ENCODE measurements at regions not wholly inside any gene's neighbourhood (a gene's known extent, or its start where the extent isn't known, plus 50 kb on each side); places are given as distances from the start of the nearest gene placed in this dataset.

DNA sequence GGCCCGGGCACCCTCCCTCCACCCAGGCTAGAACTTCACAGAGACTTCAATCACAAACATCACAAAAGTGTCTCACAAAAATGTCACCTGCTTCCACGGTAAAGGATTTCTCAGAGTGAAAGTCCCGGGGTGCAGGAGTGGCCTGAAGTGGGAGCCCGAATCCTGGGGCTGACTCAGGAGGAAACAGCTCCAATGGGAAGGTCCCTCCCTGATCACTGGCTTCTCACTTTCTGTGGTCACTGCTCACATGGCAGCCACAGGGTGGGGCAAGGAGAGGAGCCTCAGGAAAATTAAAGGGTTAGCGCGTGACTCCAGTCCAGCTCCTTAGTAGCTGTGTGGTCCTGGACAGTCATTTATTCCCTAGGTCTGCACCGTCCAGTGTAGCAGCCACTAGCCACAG is 564.5 kb upstream of the B3GAT1 start:
- Histone ChIP-seq H3K36me3 (no peaks in the 10 kb centered on the region), H3K4me3 (no peak overlapping the region), H3K9me3 (ENCODE audit: low read depth) (no peaks in the 10 kb centered on the region), H3K27ac (no peak overlapping the region), H3K4me1 (peaks cover 3% of the 10 kb centered on the region), H3K79me2 (ENCODE audit: low read depth) (no peaks in the 10 kb centered on the region), H3K27me3 (no peaks in the 10 kb centered on the region), H2AFZ (replicated peaks) (no peak overlapping the region), H3K4me2 (no peak overlapping the region), H3K9ac (no peak overlapping the region), H3F3A (ENCODE audit: low read depth) (no peaks in the 10 kb centered on the region), H4K20me1 (ENCODE audit: low read depth) (no peaks in the 10 kb centered on the region)
- H3K4me1 Mint-ChIP-seq, result peaks cover 16% of the 10 kb centered on the region
- DNase-seq (ENCODE audit: low spot score), result no peak
- no peak overlapping the region for H3K27ac Mint-ChIP-seq
- H3K36me3 Mint-ChIP-seq, result no peaks in the 10 kb centered on the region
- no peak for TF ChIP-seq EZH2 (IDR thresholded peaks at IDR 0.05)
- TF ChIP-seq, protein P1, sequence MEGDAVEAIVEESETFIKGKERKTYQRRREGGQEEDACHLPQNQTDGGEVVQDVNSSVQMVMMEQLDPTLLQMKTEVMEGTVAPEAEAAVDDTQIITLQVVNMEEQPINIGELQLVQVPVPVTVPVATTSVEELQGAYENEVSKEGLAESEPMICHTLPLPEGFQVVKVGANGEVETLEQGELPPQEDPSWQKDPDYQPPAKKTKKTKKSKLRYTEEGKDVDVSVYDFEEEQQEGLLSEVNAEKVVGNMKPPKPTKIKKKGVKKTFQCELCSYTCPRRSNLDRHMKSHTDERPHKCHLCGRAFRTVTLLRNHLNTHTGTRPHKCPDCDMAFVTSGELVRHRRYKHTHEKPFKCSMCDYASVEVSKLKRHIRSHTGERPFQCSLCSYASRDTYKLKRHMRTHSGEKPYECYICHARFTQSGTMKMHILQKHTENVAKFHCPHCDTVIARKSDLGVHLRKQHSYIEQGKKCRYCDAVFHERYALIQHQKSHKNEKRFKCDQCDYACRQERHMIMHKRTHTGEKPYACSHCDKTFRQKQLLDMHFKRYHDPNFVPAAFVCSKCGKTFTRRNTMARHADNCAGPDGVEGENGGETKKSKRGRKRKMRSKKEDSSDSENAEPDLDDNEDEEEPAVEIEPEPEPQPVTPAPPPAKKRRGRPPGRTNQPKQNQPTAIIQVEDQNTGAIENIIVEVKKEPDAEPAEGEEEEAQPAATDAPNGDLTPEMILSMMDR (IDR thresholded peaks at IDR 0.05), result no peak
- no peak for TF ChIP-seq EZH2phosphoT487 (IDR thresholded peaks at IDR 0.05)
- no peak overlapping the region for H3K4me3 Mint-ChIP-seq
- no peaks in the 10 kb centered on the region for H3K9me3 Mint-ChIP-seq
- peaks cover 11% of the 10 kb centered on the region for H3K27me3 Mint-ChIP-seq (ENCODE audit: insufficient read depth, low read depth)

DNA sequence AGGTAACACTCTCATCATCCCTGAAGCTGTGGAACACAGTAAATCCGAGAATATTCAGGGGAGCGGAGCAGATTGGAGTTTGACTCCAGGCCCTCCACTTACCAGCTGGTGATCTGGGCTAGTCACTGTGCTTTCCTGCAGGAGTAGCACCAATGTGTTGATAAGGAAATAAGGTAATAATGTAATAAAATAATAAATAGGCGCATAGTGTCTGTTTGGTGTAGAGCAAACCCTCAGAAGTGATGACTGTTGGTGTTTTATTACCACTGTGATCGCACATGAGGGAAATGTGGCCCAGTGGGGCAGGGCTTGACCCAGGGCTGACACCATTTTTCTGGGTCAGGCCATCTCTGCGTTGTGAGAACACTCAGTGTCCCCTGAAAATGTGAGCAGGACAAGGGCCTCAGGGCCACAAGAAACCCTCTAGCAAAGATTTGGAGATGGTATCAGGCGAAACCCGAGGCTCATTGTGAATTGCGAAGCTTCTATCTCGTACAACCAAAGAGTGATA is 563.9 kb upstream of the B3GAT1 start:
- H3K79me2 ChIP-seq (ENCODE audit: low read depth), result no peaks in the 10 kb centered on the region
- no peak overlapping the region for H3K4me2 ChIP-seq
- Mint-ChIP-seq H3K36me3 (no peaks in the 10 kb centered on the region), H3K4me1 (peaks cover 10% of the 10 kb centered on the region), H3K27me3 (ENCODE audit: insufficient read depth, low read depth) (peaks cover 13% of the 10 kb centered on the region), H3K9me3 (no peaks in the 10 kb centered on the region), H3K27ac (no peak overlapping the region), H3K4me3 (no peak overlapping the region)
- H4K20me1 ChIP-seq (ENCODE audit: low read depth), result no peaks in the 10 kb centered on the region
- H3K4me1 ChIP-seq, result no peaks in the 10 kb centered on the region
- no peaks in the 10 kb centered on the region for H3K36me3 ChIP-seq
- no peak overlapping the region for H3K4me3 ChIP-seq
- no peaks in the 10 kb centered on the region for H3K27me3 ChIP-seq
- H3F3A ChIP-seq (ENCODE audit: low read depth), result no peaks in the 10 kb centered on the region
- no peak for DNase-seq (ENCODE audit: low spot score)
- no peak overlapping the region for H3K27ac ChIP-seq
- TF ChIP-seq EZH2 (IDR thresholded peaks at IDR 0.05), result no peak
- TF ChIP-seq EZH2phosphoT487 (IDR thresholded peaks at IDR 0.05), result no peak
- TF ChIP-seq, protein P1 (IDR thresholded peaks at IDR 0.05), result no peak
- H3K9ac ChIP-seq, result no peak overlapping the region
- H3K9me3 ChIP-seq (ENCODE audit: low read depth), result no peaks in the 10 kb centered on the region
- H2AFZ ChIP-seq (replicated peaks), result no peak overlapping the region

DNA sequence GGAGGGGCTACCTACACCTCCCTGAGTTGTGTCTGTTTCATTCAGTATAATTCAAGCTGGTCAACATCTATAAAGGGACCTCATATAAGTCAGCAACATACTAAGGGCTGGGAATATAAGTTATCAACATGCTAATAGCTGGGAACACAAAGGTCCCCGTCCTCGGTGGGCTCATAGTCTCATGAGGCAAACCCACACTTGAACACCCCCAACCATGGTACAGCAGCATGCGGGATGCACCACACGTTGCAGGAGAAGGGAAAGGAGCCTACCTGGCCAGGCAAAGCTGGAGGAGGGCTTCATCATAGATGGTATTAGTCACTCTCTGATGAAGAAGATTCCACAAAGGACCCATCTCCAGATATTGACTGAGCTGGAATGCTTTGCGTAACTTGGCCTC is 561.8 kb upstream of the B3GAT1 start:
- no peak overlapping the region for H3K27ac Mint-ChIP-seq
- no peak for DNase-seq (ENCODE audit: low spot score)
- no peak for TF ChIP-seq EZH2phosphoT487 (IDR thresholded peaks at IDR 0.05)
- TF ChIP-seq, protein P1 (IDR thresholded peaks at IDR 0.05), result no peak
- no peak for TF ChIP-seq EZH2 (IDR thresholded peaks at IDR 0.05)
- no peak overlapping the region for H2AFZ ChIP-seq (replicated peaks)
- no peaks in the 10 kb centered on the region for H3F3A ChIP-seq (ENCODE audit: low read depth)
- no peaks in the 10 kb centered on the region for H4K20me1 ChIP-seq (ENCODE audit: low read depth)
- H3K27ac ChIP-seq, result no peak overlapping the region
- peaks cover 14% of the 10 kb centered on the region for H3K27me3 Mint-ChIP-seq (ENCODE audit: insufficient read depth, low read depth)
- no peak overlapping the region for H3K4me2 ChIP-seq
- H3K36me3 Mint-ChIP-seq, result no peaks in the 10 kb centered on the region
- no peaks in the 10 kb centered on the region for H3K9me3 ChIP-seq (ENCODE audit: low read depth)
- no peak overlapping the region for H3K4me3 ChIP-seq
- no peak overlapping the region for H3K9ac ChIP-seq
- H3K36me3 ChIP-seq, result no peaks in the 10 kb centered on the region
- no peaks in the 10 kb centered on the region for H3K79me2 ChIP-seq (ENCODE audit: low read depth)
- H3K4me1 Mint-ChIP-seq, result peaks cover 2% of the 10 kb centered on the region
- no peaks in the 10 kb centered on the region for H3K9me3 Mint-ChIP-seq
- no peaks in the 10 kb centered on the region for H3K27me3 ChIP-seq
- no peaks in the 10 kb centered on the region for H3K4me1 ChIP-seq
- H3K4me3 Mint-ChIP-seq, result no peak overlapping the region
